BJ (cell line): ENCODE measurements at regions not wholly inside any gene's neighbourhood (a gene's known extent, or its start where the extent isn't known, plus 50 kb on each side); places are given as distances from the start of the nearest gene placed in this dataset.

Experiments used
- CTCF ChIA-PET: fragments of 350-600 bp; formaldehyde crosslinking; extraction: SDS; loops from one replicate; lab custom pipeline; 2021; ENCODE audit warnings: antibody characterized with exemption, inconsistent platforms; lab: Yijun Ruan, JAX
- POLR2A ChIA-PET: fragments of 300-600 bp; sonication (Branson Sonifier 250); formaldehyde crosslinking; extraction: SDS; loops from one replicate; lab custom pipeline; 2021; ENCODE audit warnings: antibody characterized with exemption; lab: Charles Lee
- DNase-seq: peaks from one replicate; pipeline ENCODE4 v3.0.0-alpha.2; 2011; ENCODE audit warnings: low read depth
- H3K27me3 ChIP-seq: 2 replicates; pipeline ENCODE4 v1.6.0; 2011; ENCODE audit warnings: low read length; ENCODE audit not compliant: control insufficient read depth, insufficient read depth
- H3K36me3 ChIP-seq: 2 replicates; pipeline ENCODE4 v1.5.1; 2011; ENCODE audit warnings: low read length; ENCODE audit not compliant: control insufficient read depth, insufficient read depth
- H3K4me3 ChIP-seq: 2 replicates; pipeline ENCODE4 v1.5.1; 2011; ENCODE audit warnings: low read depth, mild to moderate bottlenecking, control low read depth, low read length
- TF ChIP-seq, protein P1 (sequence below): IDR thresholded peaks from 2 replicates; pipeline ENCODE4 v1.5.1; 2011; ENCODE audit warnings: low read depth, mild to moderate bottlenecking, control low read depth, inconsistent platforms, low read length, moderate library complexity; ENCODE audit not compliant: insufficient read depth

- no peak for DNase-seq
- POLR2A ChIA-PET: no interaction called here
- Histone ChIP-seq H3K4me3 (no peak overlapping the region), H3K27me3 (no peaks in the 10 kb centered on the region), H3K36me3 (no peaks in the 10 kb centered on the region)
- CTCF ChIA-PET: no interaction called here
- TF ChIP-seq, protein P1, sequence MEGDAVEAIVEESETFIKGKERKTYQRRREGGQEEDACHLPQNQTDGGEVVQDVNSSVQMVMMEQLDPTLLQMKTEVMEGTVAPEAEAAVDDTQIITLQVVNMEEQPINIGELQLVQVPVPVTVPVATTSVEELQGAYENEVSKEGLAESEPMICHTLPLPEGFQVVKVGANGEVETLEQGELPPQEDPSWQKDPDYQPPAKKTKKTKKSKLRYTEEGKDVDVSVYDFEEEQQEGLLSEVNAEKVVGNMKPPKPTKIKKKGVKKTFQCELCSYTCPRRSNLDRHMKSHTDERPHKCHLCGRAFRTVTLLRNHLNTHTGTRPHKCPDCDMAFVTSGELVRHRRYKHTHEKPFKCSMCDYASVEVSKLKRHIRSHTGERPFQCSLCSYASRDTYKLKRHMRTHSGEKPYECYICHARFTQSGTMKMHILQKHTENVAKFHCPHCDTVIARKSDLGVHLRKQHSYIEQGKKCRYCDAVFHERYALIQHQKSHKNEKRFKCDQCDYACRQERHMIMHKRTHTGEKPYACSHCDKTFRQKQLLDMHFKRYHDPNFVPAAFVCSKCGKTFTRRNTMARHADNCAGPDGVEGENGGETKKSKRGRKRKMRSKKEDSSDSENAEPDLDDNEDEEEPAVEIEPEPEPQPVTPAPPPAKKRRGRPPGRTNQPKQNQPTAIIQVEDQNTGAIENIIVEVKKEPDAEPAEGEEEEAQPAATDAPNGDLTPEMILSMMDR: no peak
These were observed 82.5 kb upstream of the CLMN start for GRCh38 chr14:95402176-95402575.

- Histone ChIP-seq H3K27me3 (no peaks in the 10 kb centered on the region), H3K4me3 (no peak overlapping the region), H3K36me3 (no peaks in the 10 kb centered on the region)
- ChIA-PET CTCF (no interaction called here), POLR2A (no interaction called here)
- TF ChIP-seq, protein P1: no peak
- DNase-seq: no peak
These were observed 79.2 kb upstream of the CLMN start for GRCh38 chr14:95398630-95399547.

GRCh38 chr14:95397325-95397724 lies 77.6 kb upstream of the CLMN start:
- Histone ChIP-seq H3K36me3 (no peaks in the 10 kb centered on the region), H3K4me3 (no peak overlapping the region), H3K27me3 (no peaks in the 10 kb centered on the region)
- DNase-seq: no peak
- TF ChIP-seq, protein P1: no peak
- ChIA-PET CTCF (no interaction called here), POLR2A (no interaction called here)

GRCh38 chr14:95396221-95396620 lies 76.5 kb upstream of the CLMN start:
- Histone ChIP-seq H3K36me3 (no peaks in the 10 kb centered on the region), H3K4me3 (no peak overlapping the region), H3K27me3 (no peaks in the 10 kb centered on the region)
- TF ChIP-seq, protein P1: no peak
- CTCF ChIA-PET: no interaction called here
- POLR2A ChIA-PET: no interaction called here
- DNase-seq: no peak

- TF ChIP-seq, protein P1: no peak
- H3K27me3 ChIP-seq: no peaks in the 10 kb centered on the region
- no peak for DNase-seq
- no peak overlapping the region for H3K4me3 ChIP-seq
- CTCF ChIA-PET: no interaction called here
- no peaks in the 10 kb centered on the region for H3K36me3 ChIP-seq
- POLR2A ChIA-PET: no interaction called here
These were observed 75.5 kb upstream of the CLMN start for GRCh38 chr14:95395098-95395737.
